HG03280 (cell line): ENCODE measurements at regions not wholly inside any gene's neighbourhood (a gene's known extent, or its start where the extent isn't known, plus 50 kb on each side); places are given as distances from the start of the nearest gene placed in this dataset.

Experiments used
- ATAC-seq: cut with Tn5 transposase; IDR thresholded peaks from one replicate; pipeline ENCODE4 v1.9.1; 2021; ENCODE audit warnings: mild to moderate bottlenecking, moderate library complexity; ENCODE audit not compliant: unreplicated experiment

GRCh38 chr1:221939607-221940006 lies 197.7 kb upstream of the DUSP10 start:
- ATAC-seq = peak; percentile 85

- no peak for ATAC-seq
Observed at GRCh38 chr1:221937155-221937953, 195.5 kb upstream of the DUSP10 start.

- no peak for ATAC-seq
Observed at GRCh38 chr1:221933814-221934213, 191.9 kb upstream of the DUSP10 start.

GRCh38 chr1:221926441-221926840 lies 184.6 kb upstream of the DUSP10 start:
- no peak for ATAC-seq

GRCh38 chr1:221925947-221926346 lies 184.1 kb upstream of the DUSP10 start:
- ATAC-seq = no peak

GRCh38 chr1:221923929-221924598 lies 182.2 kb upstream of the DUSP10 start:
- ATAC-seq = no peak

GRCh38 chr1:221921936-221922335 lies 180.0 kb upstream of the DUSP10 start:
- no peak for ATAC-seq

GRCh38 chr1:221919743-221920142 lies 177.9 kb upstream of the DUSP10 start:
- no peak for ATAC-seq

- no peak for ATAC-seq
Observed at GRCh38 chr1:221919341-221919740, 177.5 kb upstream of the DUSP10 start.

- no peak for ATAC-seq
Observed at GRCh38 chr1:221916176-221916575, 174.3 kb upstream of the DUSP10 start.

GRCh38 chr1:221915764-221916163 lies 173.9 kb upstream of the DUSP10 start:
- ATAC-seq = no peak

GRCh38 chr1:221913351-221913892 lies 171.5 kb upstream of the DUSP10 start:
- no peak for ATAC-seq

GRCh38 chr1:221912230-221912629 lies 170.3 kb upstream of the DUSP10 start:
- ATAC-seq = no peak

- ATAC-seq = no peak
Observed at GRCh38 chr1:221911714-221912113, 169.8 kb upstream of the DUSP10 start.

GRCh38 chr1:221910222-221910621 lies 168.3 kb upstream of the DUSP10 start:
- ATAC-seq = peak; percentile 62

- no peak for ATAC-seq
Observed at GRCh38 chr1:221908573-221908972, 166.7 kb upstream of the DUSP10 start.

GRCh38 chr1:221907166-221907932 lies 165.5 kb upstream of the DUSP10 start:
- no peak for ATAC-seq

GRCh38 chr1:221905802-221906201 lies 163.9 kb upstream of the DUSP10 start:
- ATAC-seq = no peak

- no peak for ATAC-seq
Observed at GRCh38 chr1:221904319-221904718, 162.4 kb upstream of the DUSP10 start.

- no peak for ATAC-seq
Observed at GRCh38 chr1:221903594-221903993, 161.7 kb upstream of the DUSP10 start.

- ATAC-seq = no peak
Observed at GRCh38 chr1:221902961-221903360, 161.1 kb upstream of the DUSP10 start.
